Neural cell (in vitro differentiated cells): ENCODE measurements at regions not wholly inside any gene's neighbourhood (a gene's known extent, or its start where the extent isn't known, plus 50 kb on each side); places are given as distances from the start of the nearest gene placed in this dataset.

Experiments
- CTCF ChIP-seq: fragments of 450-650 bp; IDR thresholded peaks from 2 replicates; pipeline ENCODE4 v1.5.1; 2014; ENCODE audit warnings: antibody characterized with exemption, mild to moderate bottlenecking, moderate library complexity; ENCODE audit not compliant: poor library complexity, severe bottlenecking
- EZH2 ChIP-seq: fragments of 200-600, 300-800 bp; shearing (Covaris generic), sonication (generic); IDR thresholded peaks from 2 replicates; pipeline ENCODE4 v1.6.1; 2014; ENCODE audit warnings: antibody characterized with exemption, low read length, borderline replicate concordance, mild to moderate bottlenecking; ENCODE audit not compliant: insufficient read depth, poor library complexity, severe bottlenecking
- POLR2AphosphoS5 ChIP-seq: IDR thresholded peaks from 2 replicates; pipeline ENCODE4 v1.6.1; 2012
- TAF1 ChIP-seq: IDR thresholded peaks from 2 replicates; pipeline ENCODE4 v1.6.1; 2012; ENCODE audit warnings: low read depth

GRCh38 chr14:43755707-43756106 is 751.4 kb downstream of the FSCB start:
- TF ChIP-seq CTCF, result no peak
- TF ChIP-seq TAF1, result no peak
- no peak for TF ChIP-seq EZH2
- TF ChIP-seq POLR2AphosphoS5, result peak; percentile 54
